GM18519 (cell line): ENCODE measurements at regions not wholly inside any gene's neighbourhood (a gene's known extent, or its start where the extent isn't known, plus 50 kb on each side); places are given as distances from the start of the nearest gene placed in this dataset.

Experiments
- ATAC-seq: cut with Tn5 transposase; IDR thresholded peaks from one replicate; pipeline ENCODE4 v1.9.1; 2021; ENCODE audit warnings: mild to moderate bottlenecking, moderate library complexity; ENCODE audit not compliant: unreplicated experiment, low FRiP score

DNA sequence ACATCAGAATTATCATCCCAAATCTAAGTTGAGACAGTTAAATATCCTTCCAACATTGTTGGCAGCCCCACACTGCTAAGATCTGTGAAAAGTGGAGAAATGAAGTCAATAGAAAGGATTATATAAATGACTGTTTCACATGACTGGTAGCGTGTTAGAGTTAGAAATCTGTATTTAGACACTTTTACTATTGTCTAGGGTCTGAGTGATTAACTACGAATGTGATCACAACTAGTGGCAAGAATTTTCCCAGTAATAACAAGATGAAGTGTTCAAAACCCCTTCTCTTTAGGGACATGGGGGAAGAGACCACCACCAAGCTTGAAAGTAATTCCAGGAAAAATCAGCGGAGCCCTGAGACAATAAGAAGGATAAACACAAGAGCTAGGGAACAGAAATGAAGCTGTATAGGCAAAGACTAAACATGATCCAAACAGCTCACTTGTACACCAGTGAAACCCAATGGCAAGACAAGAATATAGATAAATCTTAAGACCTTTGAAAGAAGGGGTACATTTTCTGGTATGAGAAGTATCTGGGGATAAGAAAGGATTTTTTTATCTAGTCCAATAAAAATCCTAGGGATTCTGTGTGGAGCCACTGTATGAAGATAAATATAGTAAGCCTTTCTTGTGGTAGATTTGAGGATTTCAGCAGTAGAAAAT lies 646.6 kb upstream of the USP24 start:
- no peak for ATAC-seq

DNA sequence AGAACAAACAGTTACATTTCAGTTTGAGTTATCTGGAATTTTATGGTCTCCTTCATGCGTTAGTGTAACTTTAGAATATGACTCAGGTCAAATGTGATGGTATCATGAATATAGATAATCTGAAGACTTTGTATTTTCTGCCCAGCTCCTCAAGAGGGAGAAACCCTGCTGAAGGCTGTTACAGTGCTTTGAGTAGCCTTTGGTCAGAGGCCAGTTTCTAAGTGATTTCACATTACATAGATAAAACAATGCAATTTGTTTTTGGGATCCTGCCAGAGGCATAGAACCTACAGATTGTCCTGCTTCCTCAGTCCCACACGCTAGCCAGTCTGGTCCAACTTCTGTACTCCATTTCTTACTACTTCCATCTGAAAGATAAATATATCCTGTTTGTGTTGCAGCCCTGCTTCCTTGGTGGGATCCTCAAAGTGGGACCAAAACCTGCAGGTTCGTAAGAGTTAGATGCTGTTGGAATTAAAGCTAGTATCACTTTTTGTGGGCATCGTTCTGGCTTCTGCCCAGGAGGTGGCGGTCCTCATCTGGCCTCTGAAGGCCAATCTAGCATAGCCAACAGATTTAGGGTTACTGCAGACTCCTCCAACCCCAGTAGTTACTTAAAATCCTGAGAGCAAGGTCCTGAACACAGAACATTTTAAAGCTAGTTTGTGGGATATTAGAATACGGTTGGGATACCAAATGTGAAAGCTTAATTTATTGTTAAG lies 645.8 kb upstream of the USP24 start:
- ATAC-seq: no peak

DNA sequence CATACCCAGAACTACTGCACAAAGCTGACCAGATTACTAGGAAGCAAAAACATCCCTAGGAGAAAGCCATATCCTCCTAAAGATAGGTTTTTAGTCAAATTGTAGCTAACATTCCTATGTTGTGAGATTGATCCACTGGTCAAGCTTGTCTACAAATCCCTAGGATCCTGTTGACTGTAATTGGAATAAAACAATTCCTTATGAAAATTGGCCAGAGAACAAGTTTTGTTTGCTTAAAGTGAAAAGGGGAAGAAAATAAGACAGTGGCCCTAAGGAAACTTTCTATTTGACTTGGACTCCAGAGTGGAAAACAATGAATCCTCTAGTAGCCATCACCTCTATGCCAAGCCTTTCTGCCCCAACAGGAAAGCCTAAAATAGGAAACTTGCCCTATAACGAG lies 645.2 kb upstream of the USP24 start:
- no peak for ATAC-seq

DNA sequence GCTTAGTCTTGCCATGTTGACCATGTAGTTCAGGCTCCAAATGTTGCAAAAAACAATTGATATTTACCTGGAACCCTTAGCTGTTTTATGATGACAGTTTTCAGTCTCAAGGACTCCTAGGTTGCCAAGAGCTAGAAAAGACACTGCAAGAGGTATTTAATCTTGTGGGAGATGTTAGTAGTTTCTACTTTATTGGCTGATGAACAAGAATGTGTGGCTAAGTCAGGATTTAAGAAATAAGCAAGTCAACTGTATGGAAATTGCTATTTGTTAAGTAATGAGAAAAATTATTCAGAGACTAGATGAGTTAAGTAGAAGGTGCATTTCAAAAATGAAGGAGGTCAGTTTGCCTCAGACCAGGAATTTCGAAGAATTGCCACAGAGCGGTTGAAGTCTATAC lies 639.7 kb upstream of the USP24 start:
- no peak for ATAC-seq

DNA sequence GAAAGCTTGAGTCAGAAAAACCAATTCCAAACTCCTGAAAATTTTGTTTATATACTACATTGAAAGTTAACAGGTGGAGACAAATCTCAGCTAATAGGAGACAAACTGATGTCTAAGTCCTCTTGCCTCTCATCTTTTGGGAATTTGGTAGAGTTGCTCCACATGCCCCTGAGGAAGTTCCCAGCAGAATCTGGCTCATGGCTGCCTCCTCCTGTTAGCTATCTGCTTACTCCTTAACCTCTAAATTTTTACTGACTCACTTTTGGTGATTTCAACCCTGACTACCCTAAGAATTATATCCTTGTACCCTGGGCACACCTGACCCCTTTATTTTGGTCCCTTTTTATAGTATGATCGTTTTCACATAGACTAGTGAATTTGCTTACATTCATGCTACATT lies 633.7 kb upstream of the USP24 start:
- no peak for ATAC-seq

DNA sequence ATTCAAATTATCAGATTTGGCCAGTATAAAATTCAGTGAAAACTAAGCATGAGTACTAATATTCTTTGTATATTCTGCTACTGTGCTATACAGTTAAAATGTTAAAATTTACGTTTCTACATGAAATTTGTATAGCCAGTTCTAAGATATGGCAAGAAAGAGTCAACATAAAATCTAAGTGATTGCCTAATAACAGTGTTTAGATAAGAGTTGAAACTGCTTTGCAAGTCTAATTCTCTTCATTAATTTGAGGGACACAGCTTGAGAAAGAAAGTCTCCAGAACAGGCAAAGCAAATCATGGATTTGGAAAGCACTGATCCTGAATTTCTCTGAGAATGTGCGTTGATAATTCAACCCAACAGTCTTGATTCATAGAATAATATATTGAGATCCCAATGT lies 630.9 kb upstream of the USP24 start:
- ATAC-seq: no peak

DNA sequence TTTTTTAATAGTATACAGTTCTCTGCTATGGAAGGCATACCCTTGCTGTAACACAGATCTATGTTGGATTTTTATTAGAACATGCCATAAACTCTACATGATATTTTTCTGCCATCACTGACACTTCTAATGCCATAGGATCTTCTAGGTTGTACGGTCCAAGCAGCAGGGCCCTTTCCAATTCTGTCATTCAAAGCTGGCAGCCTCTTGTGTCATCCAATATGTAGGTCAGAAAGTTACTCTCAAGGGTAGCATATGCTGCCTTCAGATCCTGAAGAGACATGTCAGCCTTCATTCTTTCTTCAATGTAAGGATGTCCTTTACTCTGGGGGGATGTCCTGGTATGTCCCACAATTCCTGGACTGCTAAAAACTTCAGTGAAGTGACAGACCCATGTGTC lies 629.2 kb upstream of the USP24 start:
- no peak for ATAC-seq

DNA sequence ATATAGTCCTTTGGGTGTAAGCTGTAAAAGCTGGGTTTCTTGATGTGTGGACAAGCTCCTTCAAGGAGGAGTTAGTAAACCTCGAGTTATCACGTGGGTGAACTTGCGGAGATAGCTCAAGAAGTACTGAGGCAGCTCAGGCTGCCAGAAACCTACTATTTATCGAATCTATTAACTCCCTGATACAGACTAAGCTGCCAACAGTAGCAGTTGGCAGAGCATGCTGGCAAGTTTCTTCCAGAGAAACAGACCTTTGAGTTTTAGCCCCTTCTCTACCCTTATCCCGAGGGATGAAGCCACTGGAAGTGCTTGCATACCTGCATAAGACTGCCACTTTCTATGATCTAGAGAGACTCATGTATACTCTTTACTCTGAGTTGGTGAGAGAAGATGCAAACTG lies 624.5 kb upstream of the USP24 start:
- no peak for ATAC-seq

DNA sequence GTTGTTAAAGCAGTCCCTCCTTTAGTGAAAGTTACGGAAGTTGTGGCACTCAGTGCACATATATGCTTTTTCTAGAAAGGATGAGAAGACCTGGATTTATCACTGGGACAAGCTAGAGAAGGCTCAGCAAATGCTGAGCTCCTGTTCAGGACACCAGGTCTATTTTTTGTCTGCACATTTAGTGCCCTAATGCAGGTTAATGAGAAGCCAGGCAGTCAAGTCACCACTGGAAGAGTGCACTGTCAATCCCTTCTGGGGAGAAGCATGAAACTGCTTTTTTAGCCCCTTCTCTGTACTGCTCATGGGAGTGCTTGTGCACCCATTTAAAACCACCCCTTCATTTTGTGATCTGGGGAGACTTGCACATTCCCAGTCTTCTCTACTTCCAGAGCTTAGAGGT lies 624.1 kb upstream of the USP24 start:
- ATAC-seq: no peak

DNA sequence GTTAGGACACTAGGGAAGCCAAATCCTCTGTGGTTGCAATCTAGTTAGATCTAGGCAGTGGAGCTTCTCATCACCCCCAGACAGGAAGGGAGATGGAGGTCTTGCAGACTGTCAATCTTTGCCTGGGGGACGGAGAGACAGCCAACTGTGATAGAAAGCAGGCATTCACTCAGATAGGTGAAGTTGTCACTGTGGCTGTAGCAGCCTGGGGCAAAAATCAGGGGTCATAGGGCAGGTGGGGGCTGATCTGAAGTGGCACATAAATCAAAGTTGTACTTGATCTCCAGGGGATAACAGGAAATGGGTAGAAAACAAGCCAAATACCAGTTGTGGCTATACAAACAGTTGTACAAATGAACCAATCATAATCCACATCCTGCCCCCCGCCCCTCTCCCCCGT lies 620.9 kb upstream of the USP24 start:
- no peak for ATAC-seq

DNA sequence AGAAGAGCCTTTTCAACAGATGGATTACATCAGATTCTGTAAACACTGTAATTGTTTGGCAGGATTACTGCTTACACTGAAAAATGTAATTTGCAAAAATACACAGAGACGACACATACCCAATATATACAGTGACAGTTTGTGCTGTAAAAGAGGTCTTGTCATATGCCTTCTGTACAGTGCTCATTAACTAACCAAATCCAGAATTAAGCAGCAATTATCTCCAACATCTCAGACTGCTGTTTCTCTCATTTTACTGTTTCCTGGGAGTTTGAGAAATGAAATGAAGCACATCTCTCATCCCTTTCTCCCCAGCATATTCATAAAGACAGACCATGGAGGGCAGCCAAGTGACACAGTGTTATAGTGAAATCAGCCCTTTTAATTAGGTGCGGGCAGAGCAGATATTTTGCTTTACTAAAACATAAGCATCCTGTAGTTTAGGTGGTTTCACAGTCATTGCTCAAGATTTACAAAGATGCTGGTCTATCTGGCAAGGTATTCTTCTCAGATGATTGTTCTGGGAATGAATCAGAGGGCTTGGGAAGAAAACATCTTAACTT lies 618.4 kb upstream of the USP24 start:
- ATAC-seq: no peak

DNA sequence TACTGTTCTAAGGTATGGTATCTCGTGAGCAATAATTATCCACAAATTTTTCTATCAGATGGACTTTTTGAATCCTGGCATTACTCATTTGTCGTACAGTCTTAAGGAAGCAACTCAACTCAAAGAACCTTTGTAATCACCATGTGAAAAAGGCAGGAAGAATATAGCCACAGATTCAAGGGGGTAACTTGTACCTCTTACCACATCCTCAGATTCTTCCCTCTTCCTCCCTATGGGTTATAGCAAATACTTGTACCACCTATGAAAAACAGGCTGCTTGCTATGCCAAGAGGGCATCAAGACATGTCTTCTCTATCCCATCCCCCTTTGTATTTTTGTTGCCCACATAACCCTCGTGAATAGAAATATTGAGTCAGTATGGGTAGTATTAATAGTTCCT lies 616.6 kb upstream of the USP24 start:
- ATAC-seq: no peak

DNA sequence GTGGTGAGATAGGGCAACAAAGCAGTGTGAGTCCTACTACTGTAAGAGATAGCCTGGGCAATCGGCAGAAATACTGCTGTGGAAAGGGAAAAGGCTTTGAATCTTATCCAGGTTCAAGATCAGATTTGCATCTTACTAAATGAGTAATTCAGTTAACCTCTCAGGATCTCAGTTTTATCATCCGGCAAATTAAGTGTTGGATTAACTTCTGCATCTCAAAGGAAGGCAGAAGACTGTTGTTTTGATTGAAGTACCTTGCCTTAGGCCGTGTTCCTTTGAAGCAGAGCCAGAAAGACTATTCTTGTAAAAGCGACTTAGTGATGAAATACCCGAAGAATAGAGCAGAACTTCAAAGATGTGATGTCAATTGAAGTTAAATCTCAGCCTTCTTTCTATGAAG lies 612.9 kb upstream of the USP24 start:
- no peak for ATAC-seq

DNA sequence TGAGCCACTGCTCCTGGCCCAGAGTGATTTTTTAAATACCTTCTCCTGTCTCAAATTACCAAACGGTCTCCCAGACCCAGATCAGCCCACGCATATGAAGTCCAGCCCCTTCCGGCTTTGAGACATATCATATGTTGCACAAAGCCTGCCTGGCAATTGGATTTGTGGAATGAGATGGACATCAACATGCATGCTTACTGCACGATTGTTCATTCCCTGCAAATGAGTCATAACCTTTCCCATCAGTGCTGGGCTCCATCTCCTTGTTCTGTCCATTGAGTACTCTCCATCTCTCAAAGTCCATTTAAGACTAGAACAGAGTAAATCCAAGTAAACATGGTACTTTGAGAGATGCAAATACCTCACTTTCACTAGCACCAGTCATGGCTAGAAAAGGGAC lies 612.2 kb upstream of the USP24 start:
- no peak for ATAC-seq

DNA sequence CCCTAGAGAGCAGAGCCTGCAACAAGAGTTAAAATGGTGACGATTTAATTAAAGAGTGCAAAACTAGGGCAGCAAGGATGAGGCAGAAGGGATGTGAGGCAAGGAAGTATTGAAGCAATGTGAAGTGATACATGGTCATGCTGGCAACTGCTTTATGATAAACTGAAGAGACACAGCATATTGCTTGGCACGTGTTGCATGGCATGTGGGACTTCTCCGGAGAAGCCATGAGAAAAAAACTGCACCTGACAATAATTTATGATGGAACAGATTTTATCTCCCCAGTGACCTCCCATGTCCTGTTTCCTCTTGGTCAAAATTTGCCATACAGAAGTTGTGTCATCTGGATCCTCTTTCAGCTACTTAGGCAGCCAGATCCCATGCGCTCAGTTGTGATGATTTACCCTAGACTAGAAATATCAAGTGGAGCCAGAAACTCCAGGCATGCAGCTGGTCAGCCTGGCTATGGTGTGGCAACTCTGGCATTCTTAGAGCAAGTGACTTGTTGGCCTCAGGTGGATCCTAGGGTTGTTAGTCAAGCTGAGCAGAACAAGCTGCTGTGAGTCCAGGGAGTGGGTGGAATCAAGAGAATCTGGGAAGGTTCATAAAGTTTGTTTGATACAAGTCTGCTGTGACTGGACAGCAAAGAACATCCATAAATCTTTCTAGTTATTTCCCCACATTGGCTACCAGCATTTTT lies 611.4 kb upstream of the USP24 start:
- no peak for ATAC-seq

DNA sequence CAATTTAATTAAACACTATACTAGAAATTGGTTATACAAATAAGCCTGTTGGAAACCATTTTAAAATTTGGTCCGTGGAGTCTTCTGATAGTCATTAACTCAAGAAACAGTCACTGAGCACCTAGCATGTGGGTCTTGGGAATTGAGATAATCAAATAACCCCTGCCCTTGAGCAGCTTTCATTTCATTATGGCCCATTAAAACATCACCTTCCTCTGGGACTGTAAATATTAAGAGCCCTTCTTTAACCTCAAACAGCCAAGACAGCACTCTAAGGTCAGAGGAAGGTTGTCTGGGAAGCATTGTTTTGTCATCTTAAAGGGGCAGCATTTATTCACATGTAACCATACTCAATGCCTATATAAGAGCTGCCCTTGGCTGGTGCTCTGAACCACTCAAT lies 610.3 kb upstream of the USP24 start:
- ATAC-seq: no peak

DNA sequence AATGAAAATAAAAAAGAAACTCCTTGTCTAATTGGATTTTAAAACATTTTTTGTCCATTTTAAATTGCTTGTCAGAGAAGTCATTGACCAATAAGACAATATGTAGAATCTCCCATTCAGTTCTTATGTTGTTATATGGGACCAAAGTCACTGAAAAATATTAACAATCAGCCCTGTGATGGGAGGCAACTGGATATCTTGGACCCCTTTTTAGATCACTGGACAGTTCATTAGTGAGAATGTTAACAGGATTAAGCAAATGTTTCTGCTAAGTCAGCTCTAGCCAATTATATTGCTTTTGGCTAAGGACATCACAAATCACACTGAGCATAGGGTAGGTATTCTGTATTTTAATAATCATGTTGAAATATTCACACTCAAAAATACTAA lies 609.1 kb upstream of the USP24 start:
- ATAC-seq: no peak

DNA sequence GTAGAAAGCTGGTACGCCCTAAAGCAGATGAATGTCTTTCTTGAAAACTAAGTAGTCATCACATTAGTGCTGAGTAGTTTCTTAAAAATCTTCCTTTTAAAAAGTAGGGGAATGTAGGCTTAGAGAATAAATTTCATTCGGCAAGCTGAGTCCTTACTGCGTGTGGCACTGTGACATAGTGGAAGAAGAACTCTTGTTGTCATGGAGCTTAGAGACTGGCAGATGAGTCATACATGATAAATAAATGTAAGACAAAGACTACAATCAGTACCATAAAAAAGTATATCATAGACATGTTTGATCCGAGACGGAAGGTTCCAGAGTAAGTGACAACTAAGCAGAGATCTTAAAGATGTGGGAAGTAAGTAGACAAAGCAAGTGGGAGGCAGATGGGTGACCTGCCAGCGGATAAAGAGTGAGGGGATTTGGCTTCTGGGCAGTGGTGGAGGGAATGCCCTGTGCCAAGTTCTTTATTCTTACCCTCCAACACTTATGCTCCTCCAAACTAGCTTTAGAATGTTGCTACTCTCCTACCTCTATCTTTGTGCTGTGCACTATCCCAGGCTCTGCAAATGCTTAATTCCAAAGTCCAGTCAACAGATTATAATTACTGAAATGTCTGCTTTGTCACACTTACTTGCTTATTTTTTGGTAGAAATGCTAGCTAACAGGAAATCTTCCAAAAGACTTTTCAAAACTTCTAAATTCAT lies 608.5 kb upstream of the USP24 start:
- ATAC-seq: no peak

DNA sequence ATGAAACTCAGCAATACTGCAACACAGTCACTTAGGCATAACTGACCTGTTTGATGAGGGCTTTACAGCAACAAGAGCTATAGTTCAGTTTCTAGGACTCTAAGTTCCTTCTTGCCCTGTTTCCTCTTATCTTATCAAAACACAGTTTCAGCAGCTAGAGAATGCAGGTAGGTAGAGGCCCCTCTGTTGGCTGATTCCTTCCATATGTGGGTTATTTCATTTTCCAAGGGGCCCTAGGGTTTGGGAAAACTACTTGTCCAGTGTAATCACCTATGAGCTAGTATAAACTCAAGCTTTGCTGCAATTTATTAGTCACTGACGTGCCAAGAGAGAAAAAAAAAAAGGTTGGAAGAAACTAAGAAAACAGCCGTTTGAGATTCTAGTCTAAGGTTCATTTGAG lies 607.7 kb upstream of the USP24 start:
- ATAC-seq: no peak

DNA sequence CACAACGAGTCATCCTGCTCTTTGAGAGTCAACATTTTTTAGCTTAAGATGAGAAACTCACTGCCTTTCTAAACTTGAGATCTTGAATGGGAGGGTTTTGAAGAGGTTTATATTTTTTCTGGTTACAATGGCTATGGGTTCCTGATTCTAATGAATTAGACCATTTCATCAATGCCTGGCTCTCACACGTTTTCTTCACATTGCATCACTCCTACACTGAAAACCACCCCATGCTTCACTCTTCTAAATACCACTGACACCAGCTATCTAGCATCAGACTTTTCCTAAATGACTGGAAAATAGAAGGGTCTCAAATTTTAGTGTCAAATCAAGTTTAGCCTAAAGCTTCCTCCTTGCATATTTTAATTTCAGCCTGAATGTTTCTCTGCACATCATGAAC lies 606.1 kb upstream of the USP24 start:
- no peak for ATAC-seq

DNA sequence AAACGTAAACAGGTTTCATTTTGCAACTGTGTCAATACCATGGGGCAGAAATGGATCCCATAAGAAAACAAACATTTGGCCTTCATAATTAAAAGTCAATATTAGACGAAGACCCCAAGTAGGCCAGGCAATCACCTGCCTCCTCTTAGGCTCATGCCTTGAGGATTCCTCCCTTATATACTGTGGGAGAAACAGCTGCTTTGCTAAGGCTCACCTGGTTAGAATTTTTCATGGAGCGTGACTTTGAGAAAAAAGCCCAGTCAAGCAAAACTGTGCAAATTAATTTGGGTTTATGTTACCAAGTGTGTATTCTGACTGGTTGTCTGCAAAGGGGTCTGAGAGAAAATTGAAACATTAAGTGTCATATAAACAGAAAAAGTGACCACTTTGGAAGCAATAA lies 605.3 kb upstream of the USP24 start:
- ATAC-seq: no peak
